HG03097 (cell line): ENCODE measurements at regions not wholly inside any gene's neighbourhood (a gene's known extent, or its start where the extent isn't known, plus 50 kb on each side); places are given as distances from the start of the nearest gene placed in this dataset.

Source experiments
- ATAC-seq: cut with Tn5 transposase; IDR thresholded peaks from one replicate; pipeline ENCODE4 v1.9.1; 2021; ENCODE audit not compliant: unreplicated experiment, low FRiP score

DNA sequence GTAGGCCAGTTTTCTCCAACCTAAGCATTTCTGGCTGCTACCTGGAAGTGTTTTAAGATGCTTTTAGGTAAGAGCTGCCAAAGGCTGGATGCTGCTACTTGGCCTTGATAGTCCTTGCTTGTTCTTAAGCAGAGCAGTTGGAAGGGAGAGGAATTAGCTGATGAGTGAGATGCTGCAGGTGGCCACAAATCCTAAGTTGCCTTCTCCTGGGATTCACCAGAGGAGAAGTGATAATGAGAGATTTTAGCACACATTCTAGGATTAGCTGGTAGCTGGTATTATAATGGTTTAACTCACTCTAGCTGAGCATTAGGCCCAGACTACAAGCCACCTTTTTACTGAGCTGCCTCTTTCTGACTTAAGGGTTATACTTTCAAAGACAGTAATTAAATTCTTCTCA is 442.9 kb upstream of the RAG2 start:
- ATAC-seq = no peak

DNA sequence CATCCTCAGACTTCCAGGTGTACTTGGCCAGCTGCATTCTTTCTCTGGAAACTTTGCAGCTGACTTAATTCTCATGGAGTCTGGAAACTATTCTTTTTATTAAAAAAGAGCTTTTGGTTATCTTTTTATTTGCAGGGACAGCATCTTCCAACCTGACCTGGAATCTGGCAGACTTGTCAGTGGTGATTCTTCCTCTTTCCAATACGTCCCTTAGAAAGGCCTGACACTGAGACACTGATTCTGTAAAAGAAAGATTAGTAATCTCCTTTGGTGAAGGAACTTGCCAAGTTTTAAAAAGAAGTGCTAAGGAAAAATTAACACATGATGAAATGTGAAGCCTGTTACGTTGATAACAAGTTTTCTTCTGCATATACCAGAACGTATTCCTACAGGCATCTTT is 440.9 kb upstream of the RAG2 start:
- ATAC-seq = no peak

DNA sequence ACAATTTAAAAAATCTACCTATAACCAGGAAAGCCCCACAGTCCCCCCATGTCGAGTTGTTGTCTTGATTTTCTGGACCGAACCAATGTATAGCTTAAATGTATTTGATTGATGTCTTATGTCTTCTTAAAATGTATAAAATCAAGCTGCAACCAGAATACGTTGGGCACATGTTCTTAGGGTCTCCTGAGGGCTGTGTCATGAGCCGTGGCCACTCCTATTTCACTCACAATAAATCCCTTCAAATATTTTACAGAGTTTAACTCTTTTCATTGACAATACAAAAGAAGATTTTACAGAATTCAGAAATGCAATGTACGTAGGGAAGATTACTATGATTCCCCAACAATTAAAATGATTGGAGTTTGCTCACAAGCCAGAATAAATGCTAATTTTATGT is 428.7 kb upstream of the RAG2 start:
- ATAC-seq = no peak

DNA sequence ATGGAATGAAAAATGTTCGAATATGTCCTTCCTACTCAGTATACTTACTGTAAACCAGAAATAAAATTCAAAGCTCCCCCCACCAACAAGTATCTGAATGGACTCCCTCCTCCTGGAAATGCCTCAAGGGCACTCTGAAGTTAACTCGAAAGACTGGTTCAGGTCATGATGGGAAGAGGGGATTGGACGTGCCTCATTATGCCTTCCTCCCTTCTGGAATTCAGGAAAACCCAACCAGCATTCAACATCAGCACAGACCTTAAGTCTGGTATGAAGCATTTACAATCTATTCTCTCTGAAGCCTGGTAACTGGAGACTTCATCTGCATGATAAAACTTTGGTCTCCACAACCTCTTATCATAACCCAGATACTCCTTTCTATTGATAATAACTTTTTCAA is 428.3 kb upstream of the RAG2 start:
- no peak for ATAC-seq

- ATAC-seq = no peak
Observed at GRCh38 chr11:37006563-37006962, 408.5 kb upstream of the RAG2 start.

GRCh38 chr11:37002831-37003230 is 404.8 kb upstream of the RAG2 start:
- no peak for ATAC-seq

- ATAC-seq = no peak
Observed at GRCh38 chr11:36997656-36998055, 399.6 kb upstream of the RAG2 start.

DNA sequence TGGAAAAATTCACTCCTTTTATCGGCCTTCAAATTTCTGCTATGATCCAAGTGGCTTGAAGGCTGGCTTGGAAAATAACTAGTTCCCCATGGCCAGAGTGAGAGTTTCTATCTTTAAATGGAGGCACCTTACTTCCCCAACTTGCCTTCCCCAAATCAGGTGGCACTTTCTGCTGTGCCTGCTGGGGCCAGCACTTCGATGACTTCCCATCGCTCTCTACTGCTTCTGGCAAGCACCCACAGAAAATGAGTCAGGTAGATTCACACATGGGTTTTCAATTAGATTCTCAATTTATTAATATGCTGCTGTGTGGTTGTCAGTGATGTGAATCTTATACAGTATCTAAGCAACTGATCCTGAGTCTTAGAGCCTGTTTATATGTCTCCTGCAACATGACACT is 398.8 kb upstream of the RAG2 start:
- no peak for ATAC-seq

DNA sequence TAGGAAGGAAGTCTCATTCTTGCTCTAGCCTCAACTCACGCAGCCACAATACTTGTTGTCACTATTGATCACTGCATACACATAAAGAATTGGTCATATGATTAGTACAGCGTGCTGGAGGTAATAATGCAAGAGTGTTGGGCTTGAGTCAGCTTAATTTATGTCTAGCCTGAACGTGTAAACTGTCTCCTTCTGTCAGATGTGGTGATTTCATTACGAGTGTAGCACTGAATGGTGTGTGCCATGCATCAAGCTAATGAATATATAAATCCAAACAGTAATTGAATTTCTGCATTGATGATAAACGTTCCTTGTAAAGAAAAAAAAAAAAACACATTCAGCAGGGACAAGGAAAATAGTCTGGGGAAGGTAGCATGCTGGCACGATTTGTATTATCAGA is 396.2 kb upstream of the RAG2 start:
- no peak for ATAC-seq

DNA sequence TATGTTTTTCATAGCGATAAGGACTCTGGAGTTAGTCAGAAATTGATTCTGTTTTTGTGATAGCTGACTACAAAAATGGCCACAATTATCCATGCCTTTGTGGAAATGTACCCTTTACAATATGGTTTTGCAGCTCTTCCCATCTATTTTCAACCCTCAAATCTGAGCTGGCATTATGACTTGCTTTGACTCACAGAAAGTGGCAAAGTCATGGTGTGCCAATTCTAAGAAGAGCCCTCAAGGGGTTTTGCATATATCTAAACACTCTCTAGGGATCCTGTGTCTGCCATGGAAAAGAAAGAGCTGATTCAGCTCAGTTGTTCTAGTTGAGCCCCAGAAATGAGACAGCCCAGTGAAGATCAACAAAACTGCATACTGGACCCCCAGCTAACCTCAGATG is 390.5 kb upstream of the RAG2 start:
- ATAC-seq = no peak

GRCh38 chr11:36985562-36985961 is 387.5 kb upstream of the RAG2 start:
- ATAC-seq = no peak

DNA sequence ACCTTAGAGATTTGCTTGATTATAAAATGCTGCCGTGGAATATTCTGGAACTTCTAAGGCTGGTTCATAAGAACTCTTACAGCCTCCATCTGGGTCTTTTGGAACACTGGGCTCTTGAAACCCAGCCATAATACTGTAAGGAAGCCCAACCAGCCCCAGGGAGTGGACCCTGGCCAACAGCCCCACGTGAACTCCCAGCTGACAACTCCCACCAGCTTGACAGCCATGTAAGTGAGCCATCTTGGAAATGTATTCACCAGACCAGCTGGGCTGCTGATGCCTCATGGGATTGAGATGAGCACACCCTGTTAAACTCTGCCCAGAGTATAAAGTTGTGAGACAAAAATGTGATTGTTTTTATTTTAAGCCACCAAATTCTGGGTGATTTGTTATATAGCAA is 378.7 kb upstream of the RAG2 start:
- ATAC-seq = no peak

DNA sequence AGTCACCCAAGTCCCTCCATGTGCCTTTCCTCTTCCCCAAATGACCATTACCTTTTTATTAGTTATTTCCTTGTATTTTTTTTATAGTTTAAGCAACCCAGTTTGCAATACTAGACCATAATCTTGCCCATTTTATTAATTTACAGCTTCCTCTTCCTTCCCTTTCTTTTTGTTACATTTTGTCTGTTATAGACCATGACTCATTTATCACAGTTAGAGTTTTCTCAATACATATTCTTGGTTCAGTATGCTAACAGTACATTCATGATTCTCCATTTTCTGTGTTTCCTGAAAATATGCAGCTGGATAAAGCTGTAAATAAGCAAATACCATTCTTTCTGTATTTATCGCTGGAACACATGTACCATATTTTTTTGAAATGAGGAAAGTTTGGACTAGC is 376.7 kb upstream of the RAG2 start:
- no peak for ATAC-seq

- no peak for ATAC-seq
Observed at GRCh38 chr11:36953976-36954375, 355.9 kb upstream of the RAG2 start.

GRCh38 chr11:36948460-36949127 is 350.6 kb upstream of the RAG2 start:
- no peak for ATAC-seq

- ATAC-seq = no peak
Observed at GRCh38 chr11:36945384-36945783, 347.3 kb upstream of the RAG2 start.

DNA sequence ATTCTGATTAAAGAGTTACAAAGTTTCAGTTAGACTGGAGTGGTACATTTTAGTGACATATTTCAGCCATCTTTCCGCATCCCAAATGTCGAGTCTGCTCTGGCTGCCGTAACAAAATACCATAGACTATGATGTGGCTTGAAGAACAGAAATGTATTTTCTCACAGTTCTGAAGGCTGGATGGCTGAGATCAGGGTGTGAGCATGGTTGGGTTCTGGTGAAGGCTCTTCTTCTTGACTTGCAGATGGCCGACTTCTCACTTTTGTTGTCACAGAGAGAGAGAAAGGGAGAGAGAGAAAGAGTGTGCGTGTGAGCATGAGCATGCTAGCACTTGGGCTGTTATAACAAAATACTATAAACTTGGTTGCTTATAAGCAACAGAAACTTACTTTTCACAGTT is 335.4 kb upstream of the RAG2 start:
- no peak for ATAC-seq

GRCh38 chr11:36931139-36931538 is 333.1 kb upstream of the RAG2 start:
- ATAC-seq = no peak

DNA sequence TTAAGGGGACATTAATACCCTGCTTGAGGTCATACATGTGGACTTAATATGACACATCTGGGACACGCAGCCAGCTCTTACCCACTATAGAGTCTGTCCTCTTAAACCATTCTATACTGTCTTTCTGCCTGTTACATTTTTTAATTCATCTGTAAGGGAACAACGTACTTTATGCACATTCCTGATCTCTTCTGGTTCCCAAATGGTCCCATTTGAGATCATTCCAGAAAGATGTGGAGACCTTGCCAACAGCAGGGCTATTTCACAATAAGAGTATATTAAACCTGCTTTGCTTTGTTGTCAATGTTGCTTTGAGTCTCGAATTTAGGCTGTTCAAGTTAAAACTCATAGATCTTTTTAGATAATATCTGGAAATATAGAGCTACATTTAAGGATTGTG is 332.2 kb upstream of the RAG2 start:
- ATAC-seq = no peak

GRCh38 chr11:36929401-36929800 is 331.4 kb upstream of the RAG2 start:
- ATAC-seq = no peak

DNA sequence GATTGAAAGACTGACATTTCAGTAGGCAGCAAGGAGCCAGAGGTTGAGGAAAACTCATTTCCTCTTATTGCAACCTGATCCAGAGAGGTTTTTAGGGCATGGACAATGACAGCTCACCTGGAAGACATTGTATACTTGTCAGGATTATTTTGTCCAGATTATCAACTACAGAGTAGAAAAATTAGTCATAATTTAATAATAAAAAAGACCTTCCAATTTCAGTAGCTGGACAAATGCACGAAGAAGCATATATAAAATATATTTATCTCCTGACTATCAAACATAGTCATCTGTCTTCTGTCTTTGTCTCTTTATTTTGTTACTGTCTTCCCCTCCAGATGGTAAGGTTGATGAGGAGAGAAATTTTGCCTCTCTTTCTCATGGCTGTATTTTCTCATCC is 330.6 kb upstream of the RAG2 start:
- no peak for ATAC-seq

DNA sequence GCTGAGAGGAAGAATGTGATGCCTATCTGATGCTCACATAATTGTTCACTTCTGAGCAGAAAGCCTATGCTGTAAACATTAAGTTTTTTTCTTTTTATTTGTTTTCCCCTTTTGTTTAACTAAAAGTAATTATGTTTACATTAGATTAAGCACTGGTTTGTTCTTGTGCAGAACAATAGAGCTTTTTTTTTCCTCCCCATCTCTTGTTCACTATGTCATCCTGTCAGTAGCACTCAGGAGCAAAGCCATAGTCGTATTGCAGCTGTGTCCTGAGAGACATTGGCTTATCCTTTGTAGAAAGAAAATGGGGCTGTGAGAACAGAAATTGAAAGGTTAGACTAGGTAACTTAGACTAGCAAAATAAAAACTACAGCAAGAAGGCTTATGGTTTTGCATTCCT is 301.8 kb upstream of the RAG2 start:
- ATAC-seq = no peak

DNA sequence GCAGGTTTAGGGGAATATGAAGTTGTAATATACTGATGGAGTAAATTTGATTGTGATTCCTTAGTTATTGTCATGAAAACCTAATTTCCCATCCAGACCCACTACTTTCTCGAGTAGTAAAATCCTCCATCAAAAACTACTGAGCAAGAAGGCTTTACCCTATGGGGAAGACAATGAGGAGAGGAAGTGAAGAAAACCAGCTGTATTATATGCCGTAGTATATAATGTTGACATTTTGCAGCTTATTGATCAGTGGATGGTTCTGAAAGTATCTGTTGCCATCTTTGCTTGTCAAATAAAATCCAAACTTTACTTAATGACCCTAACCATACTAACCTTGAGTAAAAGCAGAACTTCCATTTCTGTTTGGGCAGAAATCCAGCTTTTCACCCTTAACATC is 292.8 kb upstream of the RAG2 start:
- ATAC-seq = no peak
